Fibroblast of skin of left quadriceps (primary cell): ENCODE measurements at regions not wholly inside any gene's neighbourhood (a gene's known extent, or its start where the extent isn't known, plus 50 kb on each side); places are given as distances from the start of the nearest gene placed in this dataset.
"Not testable (repeated sequence)": the region's sequence is repeated elsewhere in the genome, so short reads cannot be mapped to it uniquely, and the experiment has no call there.

ENCODE experiments used
- DNase-seq, 2 experiments: peaks; one replicate each; pipeline ENCODE4 v3.0.0-alpha.2; 2013; ENCODE audit warnings: low read depth in 2 of 2

DNA sequence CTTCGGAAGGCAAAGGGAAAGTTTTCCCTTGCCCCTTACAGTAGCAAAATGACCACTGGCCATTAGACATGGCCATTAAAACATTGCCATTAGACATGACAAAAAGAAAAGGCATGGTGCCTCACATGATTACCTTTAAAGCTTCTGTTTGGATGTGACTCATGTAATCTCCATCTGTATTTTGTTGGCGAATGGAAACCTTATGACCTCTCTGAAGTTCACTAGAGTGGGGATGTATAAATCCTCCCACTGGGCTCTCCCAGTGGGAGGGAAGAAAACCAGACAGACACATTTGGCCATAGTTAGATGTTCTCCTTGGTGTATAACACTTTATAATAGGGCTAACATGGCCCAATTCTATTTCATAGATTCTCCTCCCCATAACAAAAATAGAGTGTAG lies 152.6 kb downstream of the MAGEB17 start:
- no peak for DNase-seq

DNA sequence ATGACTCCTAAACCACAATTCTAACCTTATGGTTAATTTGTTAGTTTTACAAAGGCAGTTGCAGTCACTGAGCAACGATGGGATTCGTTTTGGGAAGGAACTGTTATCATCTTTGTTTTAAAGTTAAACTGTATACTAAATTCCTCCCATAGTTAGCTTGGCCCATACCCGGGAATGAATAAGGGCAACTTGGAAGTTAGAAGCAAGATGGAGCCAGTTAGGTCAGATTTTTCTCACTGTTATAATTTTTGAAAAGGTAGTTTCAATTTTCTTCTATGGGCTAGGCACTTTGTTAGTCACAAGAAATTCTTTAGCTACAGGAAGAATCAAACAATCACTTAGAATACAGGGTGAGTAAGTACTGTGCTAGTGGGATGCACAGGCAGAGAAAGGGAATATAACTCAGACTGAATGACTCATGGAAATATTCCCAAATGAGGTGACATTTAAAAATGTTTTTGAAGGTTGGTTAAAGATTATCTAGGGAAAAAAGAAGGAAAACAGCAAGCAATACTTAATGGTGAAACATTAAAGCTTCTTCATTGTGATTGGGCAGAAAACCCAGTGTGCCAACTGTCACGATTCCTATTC lies 153.6 kb downstream of the MAGEB17 start:
- DNase-seq, result no peak

DNA sequence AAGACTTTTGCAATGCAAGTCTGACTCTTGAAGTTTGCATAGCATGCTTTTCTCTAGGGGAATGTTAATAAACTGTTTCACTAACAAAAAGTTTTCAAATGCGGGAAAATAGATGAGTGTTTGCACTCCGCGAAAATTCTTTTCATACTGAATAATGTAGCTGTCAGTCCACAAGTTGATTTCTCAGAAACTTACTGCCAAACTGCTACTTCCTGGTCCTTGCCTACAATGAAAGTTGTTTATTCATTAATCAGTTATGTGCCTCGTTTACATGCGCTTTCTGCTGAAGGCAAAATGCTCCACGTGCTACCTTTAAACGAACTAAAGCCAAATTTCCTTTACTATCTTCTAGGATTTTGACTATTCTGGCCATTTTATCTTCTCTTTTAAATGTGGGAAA lies 166.2 kb downstream of the MAGEB17 start:
- DNase-seq, result no peak

- DNase-seq, result no peak
Measured at GRCh38 chrX:16335181-16335580, 167.9 kb downstream of the MAGEB17 start.

DNA sequence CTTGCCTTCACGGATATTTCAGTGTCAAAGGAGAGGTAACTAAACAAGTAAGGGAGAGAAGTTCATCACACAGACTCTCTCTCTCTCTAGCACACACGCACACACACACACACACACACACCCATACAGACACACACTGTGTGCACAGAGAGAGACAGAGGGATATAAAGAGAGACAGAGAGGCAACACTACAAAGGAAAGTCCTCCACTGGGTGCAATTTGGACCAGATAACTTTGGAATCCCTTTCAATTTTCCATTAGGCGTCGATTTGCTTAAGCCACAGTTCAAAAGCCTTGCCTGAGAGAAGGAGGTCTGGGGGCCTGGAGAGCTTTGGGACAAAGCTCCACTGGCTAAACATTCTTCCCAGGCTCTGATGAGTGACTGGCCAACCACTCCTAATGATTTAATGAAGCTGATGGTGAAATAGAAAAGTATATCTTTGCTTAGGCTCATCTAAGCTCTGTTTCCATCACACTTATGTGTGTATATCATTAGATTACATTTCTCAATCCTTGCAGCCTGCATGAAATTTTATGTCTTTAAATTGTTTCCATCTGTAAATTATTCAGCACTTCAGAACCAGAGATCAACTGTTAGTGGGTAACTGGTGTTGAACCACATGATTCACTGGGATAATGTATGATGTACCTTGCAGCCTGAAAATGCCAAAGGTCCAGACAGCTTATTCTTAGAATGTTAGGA lies 180.8 kb downstream of the MAGEB17 start:
- DNase-seq, result peak; percentile 37 to 42

DNA sequence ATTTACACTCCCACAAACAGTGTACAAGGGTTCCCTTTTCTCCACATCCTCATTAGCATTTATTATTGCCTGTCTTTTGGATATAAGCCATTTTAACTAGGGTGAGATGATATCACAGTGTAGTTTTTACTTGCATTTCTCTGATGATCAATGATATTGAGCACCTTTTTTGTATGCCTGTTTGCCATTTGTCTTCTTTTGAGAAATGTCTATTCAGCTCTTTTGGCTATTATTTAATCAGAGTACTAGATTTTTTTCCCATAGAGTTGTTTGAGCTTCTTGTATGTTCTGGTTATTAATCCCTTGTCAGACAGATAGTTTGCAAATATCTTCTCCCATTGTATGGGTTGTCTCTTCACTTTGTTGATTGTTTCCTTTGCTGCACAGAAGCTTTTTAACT lies 190.6 kb downstream of the MAGEB17 start:
- no peak for DNase-seq

- not testable (repeated sequence) for DNase-seq
Measured at GRCh38 chrX:16360056-16360455, 192.8 kb downstream of the MAGEB17 start.

DNA sequence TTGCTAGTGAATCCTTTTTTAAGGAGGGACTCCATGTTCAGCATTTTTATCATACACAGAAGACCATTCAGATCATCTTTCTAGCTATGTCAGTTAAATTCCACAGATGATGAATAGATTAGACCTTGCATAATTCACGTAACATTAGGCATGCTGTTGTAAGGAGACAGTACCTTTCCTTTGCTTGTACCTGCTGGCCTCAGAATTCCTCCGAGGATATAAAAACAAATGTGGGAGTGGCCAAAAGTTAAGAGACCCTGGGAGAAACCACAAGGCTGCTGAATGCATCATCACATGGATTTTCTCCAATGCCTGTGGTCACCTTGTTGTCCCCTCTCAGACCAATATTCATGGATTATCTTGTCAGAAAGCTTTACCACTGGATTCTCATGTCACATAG lies 201.4 kb downstream of the MAGEB17 start:
- no peak for DNase-seq

GRCh38 chrX:16376056-16376455 lies 208.8 kb downstream of the MAGEB17 start:
- no peak for DNase-seq

DNA sequence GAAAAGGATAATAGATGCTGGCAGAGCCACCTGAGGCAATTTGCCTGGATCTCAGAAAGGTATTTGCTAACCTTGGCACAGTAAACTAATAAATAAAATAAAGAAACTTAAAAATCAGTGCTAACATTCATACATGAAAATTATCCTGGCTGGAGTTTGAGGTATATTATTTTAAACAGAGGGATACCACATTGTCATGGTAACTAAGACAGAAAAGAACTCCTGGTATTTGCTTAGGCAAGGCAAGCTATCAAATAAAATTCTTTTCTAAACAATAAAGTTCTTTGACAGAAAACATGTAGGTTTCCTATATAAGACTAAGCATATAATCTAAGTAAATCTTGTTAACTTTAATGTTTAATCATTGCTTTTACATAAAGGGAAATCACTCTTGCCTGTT lies 218.8 kb downstream of the MAGEB17 start:
- no peak for DNase-seq

DNA sequence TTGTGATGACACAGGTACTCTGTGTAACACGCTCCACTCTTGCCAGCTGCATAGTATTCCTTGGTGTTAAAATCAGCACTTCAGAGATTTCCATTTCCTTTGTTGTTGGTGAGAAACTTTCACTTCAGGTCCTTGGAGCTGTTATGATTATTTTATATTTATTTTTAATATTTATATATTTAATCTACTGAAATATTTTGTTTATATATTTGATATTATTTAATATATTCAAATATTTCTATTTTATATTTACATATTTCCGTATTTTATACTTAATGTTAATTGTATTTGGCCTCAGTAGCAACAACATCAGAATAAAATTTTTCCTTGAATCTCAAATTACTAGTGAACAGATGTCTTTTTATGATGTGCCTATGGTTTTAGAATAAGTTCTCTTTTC lies 225.3 kb downstream of the MAGEB17 start:
- no peak for DNase-seq

DNA sequence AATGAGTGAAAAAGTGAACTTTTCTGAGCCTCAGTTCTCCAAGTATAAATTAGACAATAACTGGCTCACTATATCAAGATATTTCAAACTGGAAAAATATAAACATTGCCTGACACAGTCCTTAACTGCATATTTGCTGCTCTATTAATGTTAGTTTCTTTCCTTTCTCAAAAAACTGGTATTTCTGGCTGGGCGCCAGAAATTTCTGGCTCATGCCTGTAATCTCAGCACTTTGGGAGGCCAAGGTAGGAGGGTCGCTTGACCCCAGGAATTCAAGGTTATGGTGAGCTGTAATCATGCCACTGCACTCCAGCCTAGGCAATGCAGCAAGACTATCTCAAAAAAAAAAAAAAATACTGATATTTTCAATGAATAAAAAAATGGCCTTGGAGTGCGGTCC lies 227.0 kb downstream of the MAGEB17 start:
- DNase-seq, result no peak

- DNase-seq, result no peak
Measured at GRCh38 chrX:16403808-16404207, 236.5 kb downstream of the MAGEB17 start.

DNA sequence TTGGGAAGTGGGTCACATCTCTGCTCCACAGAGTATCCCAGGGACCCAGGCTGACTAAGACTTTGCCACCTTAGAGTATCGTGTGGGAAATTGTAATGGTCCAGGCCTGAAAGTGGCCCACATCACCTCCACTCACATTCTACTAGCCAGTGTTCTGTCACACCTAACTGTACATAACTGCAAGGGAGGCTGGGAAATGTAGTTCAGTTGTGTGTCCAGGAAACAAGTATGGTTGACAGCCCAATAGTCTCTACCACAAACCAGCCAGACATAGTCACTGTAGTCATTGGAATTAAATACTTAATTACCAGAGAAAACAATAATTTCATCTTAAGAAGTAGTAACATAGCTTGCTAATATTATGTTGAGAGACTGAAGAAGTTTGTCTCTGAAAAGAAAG lies 233.4 kb upstream of the S100G start:
- DNase-seq, result no peak

- no peak for DNase-seq
Measured at GRCh38 chrX:16418650-16419049, 231.3 kb upstream of the S100G start.

- no peak for DNase-seq
Measured at GRCh38 chrX:16427668-16428067, 222.3 kb upstream of the S100G start.

DNA sequence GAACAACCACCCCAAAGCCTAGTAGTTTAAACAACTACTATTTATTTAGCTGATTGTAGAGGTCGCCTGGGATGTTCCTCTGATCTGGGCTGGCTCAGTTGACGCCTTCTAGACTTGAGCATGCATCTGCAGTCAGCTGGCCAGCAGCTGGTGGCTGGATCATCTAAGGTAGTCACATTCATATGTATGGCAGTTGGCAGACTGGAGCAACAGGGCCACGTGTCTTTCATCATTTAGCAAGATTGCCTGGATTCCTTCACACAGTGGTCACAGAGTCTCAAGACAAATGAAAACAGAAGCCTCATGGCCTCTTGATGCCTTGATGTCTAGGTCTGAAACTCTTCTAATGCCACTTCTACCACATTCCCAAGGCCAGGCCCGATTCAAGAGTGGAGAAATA lies 220.6 kb upstream of the S100G start:
- no peak for DNase-seq

DNA sequence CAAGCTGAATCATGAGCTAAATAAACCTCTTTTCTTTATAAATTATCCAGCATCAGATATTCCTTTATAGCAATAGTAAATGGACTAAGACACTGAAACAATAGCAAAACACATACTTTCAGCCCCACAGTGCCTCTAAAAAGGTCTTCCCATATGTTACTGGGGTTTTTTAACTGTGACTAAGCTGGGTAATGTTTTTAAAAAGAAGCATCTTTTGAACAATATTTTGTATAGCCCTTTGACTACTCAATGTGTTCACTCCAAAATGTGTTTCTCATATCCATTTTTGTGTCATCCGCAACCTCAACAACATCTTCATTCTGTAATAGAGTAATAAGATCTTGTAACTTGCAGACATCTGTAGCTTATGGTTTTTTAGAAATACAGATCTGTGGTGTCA lies 218.7 kb upstream of the S100G start:
- no peak for DNase-seq

GRCh38 chrX:16433021-16433420 lies 216.9 kb upstream of the S100G start:
- DNase-seq, result no peak

GRCh38 chrX:16435399-16435986 lies 214.5 kb upstream of the S100G start:
- DNase-seq, result no peak

DNA sequence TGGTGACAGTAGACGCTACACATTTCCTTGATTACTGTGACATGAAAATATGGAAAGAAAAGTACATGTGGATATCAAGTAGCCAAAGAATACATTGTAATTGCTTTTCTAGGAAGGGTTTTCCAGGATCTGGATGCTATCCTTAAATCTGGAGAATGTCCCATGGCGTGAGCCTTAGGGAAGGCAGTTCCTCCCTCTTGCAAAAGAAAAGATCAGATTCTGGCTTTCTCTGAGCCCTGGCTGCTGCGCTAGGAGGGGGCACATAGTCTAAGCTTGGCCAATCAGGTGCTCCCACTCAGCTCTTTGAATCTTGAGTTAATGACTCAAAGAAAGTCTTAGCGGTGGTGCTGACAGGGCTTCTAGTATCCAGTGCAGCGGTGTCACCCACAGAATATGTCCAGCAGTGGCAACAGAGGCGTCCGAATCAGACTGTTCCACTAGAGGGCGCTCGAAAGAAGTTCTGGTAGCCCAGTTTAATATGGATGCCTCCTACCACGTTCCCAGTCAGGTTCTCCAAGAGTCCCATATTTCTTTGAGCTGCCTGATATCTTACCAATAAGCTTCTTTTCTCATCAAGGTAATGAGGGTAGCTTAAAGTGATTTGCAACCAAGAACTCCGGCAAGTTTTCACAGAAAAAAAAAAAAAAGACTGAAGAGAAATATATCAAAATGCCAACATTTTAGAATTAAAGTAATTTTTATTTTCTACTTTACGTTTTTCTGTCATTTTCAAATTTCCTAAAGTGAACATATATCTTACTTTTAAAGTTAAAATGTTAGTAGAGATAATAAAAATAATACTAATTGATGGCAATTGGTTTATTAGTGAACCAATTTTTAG lies 213.4 kb upstream of the S100G start:
- peak; percentile 46 to 62 for DNase-seq

- no peak for DNase-seq
Measured at GRCh38 chrX:16440446-16440845, 209.5 kb upstream of the S100G start.

DNA sequence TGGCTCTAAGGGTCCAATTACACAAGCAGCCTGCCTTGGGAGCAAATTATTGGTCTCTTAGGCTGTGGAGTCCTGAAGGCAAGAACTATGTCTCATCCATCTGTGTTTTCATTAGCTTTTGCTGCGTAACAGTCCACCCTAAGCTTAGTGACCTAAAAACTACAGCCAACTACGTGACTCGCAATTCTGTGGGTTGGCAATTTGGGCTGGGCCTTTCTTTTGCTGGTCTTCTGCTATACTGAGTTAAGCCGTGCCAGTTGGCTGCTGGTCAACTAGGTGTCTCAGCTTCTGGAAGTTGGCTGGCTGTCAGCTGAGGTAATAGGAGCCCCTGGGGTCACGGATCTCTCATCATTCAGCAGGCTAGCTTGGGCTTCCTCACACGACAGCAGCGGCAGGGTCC lies 205.6 kb upstream of the S100G start:
- no peak for DNase-seq
